HG03108 (cell line): ENCODE measurements at regions not wholly inside any gene's neighbourhood (a gene's known extent, or its start where the extent isn't known, plus 50 kb on each side); places are given as distances from the start of the nearest gene placed in this dataset.

Experiments
- ATAC-seq: cut with Tn5 transposase; IDR thresholded peaks from one replicate; pipeline ENCODE4 v1.9.1; 2021; ENCODE audit warnings: moderate library complexity; ENCODE audit not compliant: unreplicated experiment

- no peak for ATAC-seq
Measured at GRCh38 chr18:34977838-34978532, 63.2 kb upstream of the MAPRE2 start.

DNA sequence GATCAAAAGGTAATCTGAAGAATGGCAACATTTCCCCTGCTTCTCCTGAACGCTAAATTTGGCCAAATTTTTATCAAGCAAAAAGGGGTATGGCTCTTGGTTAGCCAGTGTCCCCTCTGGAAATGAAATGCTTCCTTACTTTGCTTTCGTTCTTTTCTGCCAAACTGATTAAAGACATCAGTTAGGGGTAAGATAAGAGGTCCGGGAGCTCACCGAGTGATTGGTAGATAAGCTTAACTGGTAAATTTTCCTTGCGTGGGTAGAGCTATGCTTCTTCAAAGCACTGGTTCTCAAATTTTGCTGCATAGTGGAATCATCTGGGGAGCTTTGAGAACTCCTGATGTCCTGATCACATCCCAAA, 62.7 kb upstream of the MAPRE2 start:
- ATAC-seq = no peak

DNA sequence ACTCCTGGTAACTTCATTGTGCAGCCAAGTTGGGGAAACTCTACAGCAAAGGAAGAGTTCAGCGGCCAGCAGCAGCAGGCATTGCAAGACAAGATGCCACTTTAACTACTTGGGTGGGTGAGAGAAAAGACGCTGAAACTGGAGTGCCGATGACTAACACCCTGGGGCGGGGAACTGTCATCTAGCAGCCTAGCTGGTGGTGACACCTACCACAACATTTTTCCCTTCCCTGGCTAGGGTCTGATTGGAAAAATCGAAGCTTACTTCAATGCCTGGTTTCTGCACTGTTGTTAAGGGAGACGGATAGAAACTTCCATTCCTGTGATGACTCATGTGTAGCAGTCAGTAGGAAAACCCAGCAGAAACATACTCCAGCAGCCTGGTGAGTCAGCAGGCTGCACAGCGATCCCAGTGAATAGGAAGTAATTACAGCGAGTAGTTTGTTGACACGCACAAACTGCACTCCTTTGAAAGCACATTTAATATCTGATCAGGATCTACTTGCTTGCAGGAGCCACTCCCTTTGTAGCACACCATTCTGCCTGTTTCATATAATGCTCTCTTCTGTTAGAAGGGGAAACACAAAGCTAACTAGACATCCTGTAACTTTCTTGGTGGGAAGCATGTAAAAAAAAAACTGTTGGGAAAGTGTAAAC, 62.1 kb upstream of the MAPRE2 start:
- peak; percentile 38 for ATAC-seq

GRCh38 chr18:34981487-34981886, 59.7 kb upstream of the MAPRE2 start:
- no peak for ATAC-seq

- no peak for ATAC-seq
Measured at GRCh38 chr18:34985963-34986362, 55.2 kb upstream of the MAPRE2 start.

GRCh38 chr18:34990597-34990996, 50.6 kb upstream of the MAPRE2 start:
- no peak for ATAC-seq

DNA sequence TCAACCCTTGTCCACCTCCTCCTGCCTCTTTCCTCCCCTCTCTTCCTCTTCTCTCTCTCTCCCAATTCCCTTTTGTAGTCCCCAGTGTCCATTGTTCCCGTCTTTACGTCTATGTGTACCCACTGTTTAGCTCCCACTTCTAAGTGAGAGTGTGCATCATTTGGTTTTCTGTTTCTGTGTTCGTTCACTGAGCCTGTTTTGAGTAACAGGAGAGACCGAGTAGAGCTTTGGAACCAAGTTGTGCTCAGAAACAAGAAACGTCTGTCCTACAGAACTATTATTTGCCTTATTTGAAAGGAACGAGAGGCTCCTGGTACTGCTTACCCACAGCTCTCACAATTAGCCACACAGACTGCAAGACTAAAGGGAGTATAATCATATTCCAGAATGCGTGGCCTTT, 50.1 kb upstream of the MAPRE2 start:
- no peak for ATAC-seq
